ENCODE measurements at regions not wholly inside any gene's neighbourhood (a gene's known extent, or its start where the extent isn't known, plus 50 kb on each side); places are given as distances from the start of the nearest gene placed in this dataset.

DNA sequence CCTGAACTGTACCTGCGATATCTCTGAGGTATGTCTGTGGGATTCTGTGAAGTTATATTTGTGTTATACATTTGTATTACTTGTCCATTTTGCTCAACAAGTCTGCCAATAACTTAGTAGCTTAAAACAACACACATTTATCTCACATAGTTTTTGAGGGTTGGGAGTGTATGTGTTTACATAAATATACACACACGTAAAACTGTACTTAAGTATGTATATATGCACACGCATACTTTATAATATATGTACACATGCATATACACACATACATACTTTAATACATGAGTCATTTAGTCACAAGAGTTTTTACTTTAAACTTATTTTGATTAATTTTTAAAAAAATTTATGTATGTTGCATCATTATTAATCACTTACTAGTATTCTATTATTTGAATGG lies 205.9 kb upstream of the EDIL3 start:
- no peak for DNase-seq

DNA sequence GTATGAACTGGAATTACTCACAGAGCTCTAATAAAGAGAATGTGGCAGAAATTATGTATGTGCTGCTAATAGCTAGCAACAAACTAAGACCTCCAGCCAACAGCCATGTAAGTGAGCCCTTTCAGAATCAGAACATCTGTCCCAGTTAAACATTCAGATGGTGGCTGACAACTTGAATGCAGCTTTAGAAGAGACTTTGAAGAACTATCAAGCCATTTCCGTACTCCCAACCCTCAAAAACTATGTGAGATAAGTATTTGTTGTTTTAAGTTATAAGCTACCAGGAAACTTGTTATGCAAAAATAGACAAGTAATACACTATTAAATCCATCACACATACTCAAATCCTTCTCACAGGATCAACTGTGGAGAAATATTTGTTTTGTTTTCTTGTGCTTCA lies 205.2 kb upstream of the EDIL3 start:
- DNase-seq, result no peak

DNA sequence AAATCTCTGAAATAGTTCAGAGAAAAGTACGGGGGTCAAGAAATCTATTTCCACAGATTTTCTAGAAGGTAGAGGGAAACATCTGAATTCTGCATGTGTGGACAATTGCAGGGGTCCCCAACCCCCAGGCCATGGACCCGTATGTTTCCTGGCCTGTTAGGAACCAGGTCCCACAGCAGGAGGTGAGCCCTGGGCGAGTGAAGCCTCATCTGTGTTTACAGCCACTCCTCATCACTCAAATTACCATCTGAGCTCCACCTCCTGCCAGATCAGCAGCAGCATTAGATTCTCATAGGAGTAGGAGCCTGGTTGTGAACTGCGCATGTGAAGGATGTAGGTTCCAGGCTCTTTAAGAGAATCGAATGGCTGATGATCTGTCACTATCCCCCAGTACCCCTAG lies 200.5 kb upstream of the EDIL3 start:
- no peak for DNase-seq

DNA sequence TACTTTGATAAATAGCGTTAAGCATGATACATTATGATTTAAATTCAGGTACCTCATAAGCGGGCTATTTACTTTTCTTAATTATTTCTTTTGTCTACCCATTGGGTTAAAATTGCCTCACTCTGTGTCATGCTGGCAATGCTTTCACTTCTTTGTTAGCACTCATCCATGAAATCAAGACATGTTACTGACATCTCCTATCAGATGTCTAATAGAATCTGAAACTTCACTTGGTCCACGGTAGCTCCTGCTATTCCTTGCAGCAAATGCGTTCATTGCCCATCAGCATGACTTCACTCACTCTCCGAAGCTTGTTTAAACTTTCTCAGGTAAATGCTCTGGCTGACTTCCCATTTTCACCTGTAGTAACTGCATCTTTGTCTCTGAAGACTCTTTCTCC lies 193.5 kb upstream of the EDIL3 start:
- no peak for DNase-seq

DNA sequence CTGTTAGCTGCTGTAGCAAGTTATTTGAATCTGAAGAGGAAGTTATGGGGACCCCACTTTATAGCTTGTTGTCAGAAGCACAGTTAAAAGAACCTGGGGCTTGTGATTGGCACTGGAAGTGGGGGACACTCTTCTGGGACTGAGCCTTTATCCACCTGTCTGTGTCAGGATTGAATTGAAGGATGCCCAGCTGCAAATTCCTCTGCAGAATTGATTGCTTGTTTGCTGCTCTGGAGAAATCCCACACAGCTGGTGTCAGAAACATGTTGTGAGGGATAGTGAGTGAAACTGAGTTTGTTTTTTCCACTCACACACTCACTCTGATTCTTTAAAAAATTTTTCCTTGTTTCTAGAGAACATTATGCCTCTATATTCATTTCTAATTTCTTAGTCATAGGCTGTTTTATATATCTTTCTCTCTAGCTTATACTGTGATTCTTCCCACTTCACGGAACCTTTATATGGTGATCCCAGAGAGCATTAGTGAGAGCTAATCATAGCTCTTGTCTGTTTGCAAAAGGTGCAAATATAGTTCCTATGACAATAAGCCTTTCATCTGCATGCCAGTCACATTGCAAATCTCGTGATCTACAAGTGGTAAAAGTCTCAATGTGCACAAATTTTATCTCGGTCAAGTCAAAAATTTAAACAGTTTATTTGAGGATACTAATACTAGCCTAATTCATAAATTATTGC lies 188.5 kb upstream of the EDIL3 start:
- no peak for DNase-seq

DNA sequence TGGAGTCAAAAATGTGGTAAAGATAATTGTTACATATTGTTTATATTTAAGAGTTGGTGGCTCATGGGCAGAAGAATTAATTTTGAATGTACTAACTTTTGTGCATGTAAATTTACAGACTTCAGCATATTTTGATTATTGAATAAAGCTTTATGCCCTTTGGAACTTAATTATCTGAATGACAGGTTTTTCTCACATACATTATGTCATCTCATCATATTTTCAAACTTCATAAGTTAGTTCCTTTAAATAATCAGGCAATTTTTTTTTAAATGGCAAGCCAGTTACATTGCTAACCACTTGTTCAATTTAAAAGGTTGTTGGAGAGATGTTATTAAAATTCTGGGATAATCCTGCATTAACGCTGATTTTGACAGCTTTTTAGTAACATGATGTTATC lies 184.6 kb upstream of the EDIL3 start:
- DNase-seq, result no peak

DNA sequence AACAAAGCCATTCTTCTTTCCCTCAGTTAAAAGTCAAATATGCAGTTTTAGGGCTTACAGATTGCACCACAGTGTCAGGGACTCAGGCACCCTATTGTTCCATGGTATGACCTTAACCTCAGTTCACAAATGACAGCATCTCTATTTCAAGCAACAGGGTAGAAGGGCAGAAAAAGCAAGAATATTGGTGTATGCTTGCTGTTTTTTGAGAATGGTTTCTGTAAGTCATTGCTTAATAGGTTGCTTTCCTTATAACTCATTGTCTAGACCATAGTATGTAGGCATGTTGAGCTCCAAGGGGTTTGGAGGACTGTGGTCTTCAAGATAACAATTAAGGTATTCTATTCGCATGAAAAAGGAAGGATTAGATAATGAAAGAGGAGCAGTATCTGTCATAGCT lies 183.5 kb upstream of the EDIL3 start:
- no peak for DNase-seq

DNA sequence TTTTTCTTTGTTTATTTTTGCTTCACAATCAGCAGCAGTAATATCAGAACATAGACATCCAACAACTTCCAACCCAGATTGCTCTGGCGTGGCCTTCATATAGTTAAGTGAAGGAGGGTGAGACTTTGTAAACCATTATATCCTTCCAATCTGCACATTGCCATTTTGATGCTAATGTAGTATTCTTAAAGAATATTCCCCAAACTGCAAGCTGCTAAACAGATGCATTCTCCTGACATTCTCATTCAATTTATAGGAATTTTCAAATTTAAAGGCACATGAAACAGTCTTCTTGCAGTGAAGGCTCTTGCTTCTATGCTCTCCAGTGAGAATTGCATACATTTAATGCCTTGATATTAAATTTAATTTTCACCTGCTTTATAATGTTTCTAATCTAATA lies 181.2 kb upstream of the EDIL3 start:
- DNase-seq, result no peak

DNA sequence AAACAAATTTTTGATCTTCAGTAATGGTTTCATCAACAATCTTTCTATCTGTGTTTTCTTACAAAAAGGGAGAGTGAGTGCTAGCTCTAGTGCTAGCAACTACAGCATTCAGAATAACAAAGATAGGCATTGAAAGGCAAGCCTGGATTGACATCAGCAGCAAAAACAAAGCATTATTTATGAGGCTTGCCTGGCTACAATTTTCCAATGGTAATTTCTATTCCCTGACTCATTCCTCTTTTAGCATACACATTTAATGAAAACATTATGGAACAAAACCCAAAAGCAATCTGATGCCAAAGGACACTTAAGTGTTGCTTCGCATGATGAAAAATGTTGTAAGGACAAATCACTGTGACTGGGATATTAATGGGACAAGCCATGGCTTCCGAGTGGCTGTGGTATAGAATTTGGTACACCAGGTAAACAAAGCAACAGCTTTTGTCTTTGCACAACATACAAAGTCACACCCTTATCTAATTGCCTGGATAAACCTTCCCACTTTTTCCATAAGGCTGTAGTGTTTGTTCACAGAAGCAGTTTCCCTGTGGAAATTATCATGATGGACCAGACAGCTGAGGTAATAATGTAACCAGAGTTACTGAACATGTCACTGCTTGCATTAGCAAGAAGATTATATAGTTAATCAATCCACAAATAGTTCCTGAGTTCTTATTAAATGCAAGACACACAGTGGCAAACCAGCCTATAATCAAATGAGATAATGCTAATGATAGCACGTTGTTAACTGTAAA lies 179.8 kb upstream of the EDIL3 start:
- no peak for DNase-seq

DNA sequence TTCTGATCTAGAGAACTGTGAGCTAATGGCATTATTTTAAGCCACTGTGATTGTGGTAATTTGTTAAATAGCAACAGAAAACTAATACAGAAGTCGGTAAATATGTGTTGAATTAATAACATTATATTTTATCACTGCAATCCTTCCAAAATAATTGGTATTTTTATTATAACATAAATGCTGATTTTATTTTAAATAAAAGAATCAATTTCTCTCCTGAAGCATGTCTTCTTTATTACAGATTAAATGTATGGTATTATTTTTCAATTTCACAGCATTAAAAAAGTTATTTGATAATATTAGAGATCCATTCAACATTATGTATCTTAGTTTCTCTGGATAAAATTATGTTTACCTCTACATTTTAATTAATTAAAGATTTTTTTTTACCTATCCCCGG lies 165.5 kb upstream of the EDIL3 start:
- DNase-seq, result no peak

DNA sequence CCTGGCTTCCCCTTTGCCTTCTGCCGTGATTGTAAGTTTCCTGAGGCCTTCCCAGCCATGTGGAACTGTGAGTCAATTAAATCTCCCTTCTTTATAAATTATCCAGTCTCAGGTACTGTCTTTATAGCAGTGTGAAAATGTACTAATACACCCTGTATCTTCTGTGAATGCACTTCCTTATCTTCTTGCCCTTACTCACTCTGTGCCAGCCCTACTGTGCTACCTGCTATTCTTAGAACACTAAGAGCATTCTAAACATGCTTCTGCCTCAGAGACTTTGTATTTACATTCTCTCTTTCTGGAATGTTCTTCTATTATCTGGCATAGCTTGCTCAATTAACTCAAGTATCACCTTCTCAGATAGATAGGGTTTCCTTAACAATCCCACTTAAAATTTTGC lies 164.4 kb upstream of the EDIL3 start:
- no peak for DNase-seq

DNA sequence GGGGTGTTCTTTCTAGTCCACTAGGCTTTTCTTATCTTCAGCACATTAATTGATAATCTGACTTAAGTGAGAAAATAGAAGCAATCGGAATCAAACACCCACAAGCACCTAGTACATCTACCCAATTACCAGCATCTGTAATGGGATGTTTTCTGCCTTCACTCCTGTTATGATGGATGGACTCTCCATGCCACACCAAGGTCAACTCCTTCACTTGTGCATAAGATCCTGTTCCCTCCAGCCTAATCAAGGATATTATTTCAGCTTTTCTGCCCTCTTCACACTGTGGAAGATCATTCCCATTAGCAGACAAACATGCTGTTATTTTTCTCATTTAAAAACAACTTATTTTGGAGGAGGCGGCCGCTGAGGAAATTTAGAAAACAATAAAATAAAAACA lies 162.0 kb upstream of the EDIL3 start:
- DNase-seq, result no peak

DNA sequence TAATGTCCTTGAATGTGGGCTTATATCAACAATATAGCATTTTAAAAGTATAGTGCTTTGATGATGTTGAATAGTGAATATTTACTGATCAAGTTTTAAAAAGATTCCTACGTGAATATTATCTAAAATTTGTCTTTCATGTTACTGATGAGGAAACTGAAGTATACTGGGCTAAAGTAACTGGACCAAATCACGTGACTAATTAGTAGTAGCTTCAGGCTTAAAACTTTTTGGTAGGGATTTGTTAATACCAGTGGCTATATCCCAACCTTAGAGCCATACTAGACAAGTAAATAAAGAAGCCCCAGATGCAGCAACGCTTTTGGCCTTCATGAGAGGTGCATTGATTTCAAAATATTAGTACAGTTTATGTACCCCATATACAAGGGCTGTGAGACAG lies 152.1 kb upstream of the EDIL3 start:
- no peak for DNase-seq

DNA sequence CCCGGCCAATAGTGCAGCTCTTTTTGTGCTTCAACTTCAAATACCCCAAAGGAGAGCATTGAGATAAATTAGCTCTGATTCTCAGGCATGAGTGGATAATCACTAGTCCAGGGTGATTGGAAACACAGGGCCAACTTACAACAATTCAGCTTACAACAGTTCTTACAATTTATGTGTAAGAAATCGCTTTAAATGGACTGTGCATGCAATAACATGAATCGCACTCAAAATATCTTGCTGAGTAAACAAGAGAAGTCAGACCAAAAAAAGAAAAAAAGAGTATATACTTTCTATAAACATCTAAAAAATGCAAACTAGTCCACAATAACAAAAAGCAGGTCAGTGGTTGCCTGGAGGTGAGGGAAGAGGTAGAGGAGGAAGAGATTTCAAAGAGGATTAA lies 150.6 kb upstream of the EDIL3 start:
- DNase-seq, result no peak

DNA sequence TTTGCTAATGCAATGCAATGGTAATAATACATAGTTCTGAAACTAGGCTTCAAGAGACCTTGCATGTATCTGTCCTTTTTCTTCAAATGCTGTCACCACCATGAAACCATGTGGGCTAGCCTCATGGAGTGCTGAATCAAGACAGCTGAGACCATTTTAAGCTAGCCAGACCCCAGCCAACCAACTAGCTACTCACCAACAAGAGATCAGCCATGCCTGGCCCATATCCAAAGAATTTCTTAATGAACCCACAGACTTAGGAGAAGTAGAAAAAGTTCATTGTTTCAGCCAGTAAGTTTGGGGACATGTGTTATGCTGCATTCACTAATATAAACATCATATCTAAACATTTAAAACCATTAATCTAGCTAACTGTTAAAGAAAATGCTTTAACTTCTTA lies 139.8 kb upstream of the EDIL3 start:
- no peak for DNase-seq

DNA sequence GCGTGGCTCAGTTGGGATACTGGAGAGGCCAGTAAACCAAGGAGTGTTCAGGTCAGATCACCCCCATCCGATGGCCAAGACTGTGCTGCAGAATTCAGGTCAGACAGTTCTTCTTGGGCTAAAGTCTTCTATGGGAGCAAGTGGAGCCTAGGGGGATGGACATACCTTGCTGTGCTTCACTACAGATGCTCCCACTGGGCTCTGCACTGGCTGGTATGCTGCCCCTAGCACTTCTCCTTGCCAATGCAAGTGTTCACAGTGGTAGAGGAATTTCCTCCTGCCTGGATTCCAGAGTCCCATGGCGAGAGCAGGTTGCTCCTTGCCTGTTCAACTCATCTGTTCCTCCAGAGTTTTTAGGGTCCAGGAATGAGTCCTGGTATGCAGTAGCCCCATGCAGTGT lies 134.2 kb upstream of the EDIL3 start:
- no peak for DNase-seq

DNA sequence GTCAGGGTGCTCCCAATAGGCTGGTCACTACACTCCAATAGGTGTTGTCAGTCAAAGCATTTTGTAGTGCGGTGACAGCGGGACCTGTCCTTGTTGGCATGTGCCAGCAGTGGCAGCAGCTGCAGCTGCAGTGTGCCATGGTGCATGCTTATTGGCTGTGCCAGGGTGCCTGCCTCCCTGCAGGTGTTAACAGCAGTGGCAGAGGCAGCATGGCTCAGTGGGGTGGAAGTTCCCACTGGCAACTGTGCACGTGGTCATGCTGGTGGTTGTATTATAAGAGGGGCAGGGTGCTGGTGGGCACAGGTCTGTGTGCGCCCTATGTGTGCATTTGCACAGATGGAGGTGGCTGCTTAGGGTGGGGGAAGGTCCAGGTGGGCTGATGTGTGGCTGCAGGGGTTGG lies 133.7 kb upstream of the EDIL3 start:
- DNase-seq, result no peak

DNA sequence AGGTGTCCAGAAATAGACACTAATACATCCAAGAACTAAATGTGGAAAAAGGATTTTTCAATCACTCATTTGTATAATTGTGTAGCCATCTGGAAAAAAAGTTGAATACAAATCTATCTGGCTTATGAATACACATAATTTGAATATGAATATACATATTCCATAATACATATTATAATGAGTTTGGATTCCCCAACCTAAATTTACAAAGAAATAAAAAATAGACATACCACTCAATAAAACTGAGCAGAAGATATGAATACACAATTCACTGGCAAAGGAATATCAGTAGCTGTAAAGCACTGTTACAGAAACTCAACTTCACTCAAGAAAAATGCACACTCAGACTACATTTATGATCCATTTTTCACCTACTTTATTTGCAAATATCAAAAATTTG lies 121.9 kb upstream of the EDIL3 start:
- DNase-seq, result no peak

DNA sequence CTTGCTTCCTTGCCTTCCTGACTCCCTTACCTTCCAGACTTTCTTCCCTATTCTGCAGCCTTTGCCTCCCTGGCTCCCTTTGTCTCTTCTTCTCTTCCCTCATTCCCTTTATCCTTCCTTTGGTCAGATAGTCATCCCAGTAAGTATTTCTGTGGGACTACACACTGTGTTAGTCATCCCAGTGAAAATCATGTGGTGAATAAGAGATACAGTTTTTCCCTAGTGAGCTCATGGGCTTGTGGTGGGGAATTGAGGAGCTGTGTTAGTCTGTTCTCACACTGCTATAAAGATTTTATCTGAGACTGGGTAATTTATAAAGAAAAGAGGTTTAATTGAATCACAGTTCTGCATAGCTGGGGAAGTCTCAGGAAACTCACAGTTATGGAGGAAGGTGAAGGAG lies 109.8 kb upstream of the EDIL3 start:
- no peak for DNase-seq

DNA sequence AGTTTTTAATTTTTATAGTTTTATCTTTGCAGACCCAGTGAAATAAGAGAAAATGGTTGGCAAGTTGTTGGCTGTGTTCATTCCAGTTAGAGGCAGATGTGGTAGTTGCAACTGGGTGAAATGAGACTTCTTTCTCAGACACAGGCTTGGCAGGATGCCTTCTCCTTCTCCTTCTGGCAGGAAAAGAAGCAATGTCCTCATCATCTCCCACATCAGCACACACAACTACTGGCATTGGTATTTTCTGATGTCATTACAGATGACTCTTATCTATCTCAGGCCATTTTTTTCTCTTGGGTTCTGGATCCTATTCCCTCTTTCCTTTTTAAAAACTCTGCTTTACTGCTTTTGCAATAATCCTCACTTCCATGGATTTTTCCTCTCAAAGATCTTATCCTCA lies 103.3 kb upstream of the EDIL3 start:
- no peak for DNase-seq

DNA sequence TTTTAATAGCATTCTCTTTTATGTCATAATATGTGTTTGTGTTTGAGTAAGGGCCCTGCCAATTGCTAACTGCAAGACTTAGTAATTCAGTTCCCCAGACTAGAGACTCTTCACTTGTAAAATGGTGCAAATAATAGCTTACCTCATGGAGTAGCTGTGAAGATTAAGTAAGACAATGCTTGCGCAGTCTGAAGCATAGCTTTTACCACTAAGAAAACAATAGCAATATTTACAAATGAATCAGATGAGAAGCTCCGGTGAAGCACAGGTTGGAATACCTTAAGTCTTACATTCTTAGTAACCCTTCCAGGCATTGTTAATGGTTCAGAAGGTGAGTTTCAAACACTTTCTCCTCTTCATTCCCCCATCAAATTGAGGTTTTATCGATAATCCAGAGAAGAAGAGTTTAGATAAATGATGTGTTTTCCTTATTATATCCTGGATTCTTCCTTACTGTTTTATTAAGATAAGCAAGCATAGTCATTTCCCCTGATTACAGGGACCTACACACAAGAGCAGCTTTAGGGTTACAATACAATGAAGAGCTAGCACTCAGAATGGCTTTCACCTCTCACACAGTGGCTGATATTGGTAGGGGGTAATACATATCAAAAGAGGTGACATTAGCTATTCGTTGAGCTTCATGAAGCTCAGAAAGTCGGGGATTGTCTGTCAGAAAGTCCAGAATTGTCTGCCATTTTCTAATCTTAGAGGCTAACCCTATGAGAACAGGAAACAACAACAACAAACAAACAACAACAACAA lies 96.4 kb upstream of the EDIL3 start:
- DNase-seq, result no peak

DNA sequence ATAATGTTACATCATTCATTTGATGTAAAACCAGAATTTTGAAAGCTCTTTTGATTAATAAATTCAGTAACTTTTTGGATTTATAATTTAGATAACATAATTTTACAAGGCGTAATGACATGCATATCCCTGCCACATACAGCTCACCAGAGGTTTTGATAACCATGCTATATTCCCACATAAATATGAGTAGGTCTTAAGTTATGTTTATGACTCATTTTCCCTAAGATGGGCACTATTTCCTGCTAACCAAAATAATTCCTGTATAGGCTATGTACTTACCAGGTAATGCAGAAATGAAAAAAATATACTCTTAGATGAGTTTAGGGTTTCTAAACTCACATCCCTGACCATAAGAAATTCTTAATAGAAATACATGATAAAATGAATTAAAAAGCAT lies 93.9 kb upstream of the EDIL3 start:
- no peak for DNase-seq

DNA sequence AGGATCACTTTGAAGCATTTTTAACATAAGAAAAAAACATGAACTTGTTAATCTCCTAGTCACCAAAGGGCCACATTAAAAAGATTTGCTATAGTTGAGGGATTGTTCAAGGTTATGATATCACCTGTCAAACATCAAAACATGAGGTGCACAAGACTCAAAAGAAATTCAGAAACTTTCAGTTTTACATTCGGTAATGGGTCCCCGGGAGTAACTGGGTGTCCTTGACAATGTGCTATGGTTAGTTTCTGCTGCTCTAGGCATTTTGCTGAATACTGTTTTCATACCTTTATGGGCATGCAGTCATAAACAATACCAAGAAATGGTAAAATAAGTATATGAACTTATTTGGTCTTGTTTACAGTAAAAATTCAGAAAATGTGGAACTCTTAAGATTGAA lies 92.8 kb upstream of the EDIL3 start:
- no peak for DNase-seq

DNA sequence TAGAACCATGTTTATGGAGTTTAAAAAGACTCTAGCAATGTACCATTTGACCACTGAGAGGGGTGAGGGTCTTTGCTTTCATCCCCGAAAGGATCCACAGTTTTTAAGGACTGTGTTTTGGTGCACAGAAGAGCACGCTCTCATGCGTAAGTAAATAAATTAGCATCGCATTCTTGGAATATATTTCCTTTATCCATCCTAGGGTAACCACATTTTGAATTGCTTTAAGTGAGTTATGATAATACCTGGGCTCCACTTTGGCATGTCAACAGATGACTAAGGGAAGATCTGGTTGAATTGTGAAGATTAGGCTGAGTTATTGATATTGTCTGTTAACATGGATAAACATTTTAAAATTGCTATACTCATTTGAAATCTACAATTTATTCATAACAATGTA lies 89.4 kb upstream of the EDIL3 start:
- no peak for DNase-seq
